B cell (primary cell): ENCODE measurements at regions not wholly inside any gene's neighbourhood (a gene's known extent, or its start where the extent isn't known, plus 50 kb on each side); places are given as distances from the start of the nearest gene placed in this dataset.

Experiments
- ATAC-seq: fragments of 200-7000 bp; cut with Tn5 transposase; one replicate; pipeline ENCODE4 v1.10.0; 2021; ENCODE audit warnings: low read depth, mild to moderate bottlenecking, moderate number of reproducible peaks, moderate library complexity
- CTCF ChIA-PET: fragments of 350-600 bp; sonication (Branson Sonifier 250); formaldehyde crosslinking; loops from one replicate; lab custom pipeline; 2021; ENCODE audit warnings: antibody characterized with exemption, inconsistent platforms; lab: Charles Lee
- POLR2A ChIA-PET: fragments of 350-600 bp; sonication (Branson Sonifier 250); formaldehyde crosslinking; loops from one replicate; lab custom pipeline; 2021; ENCODE audit warnings: antibody characterized with exemption; lab: Charles Lee
- DNase-seq: peaks from one replicate; pipeline ENCODE4 v3.0.0; 2013
- H2AFZ ChIP-seq: 2 replicates; pipeline ENCODE4 v1.6.1; 2012; ENCODE audit warnings: mild to moderate bottlenecking, low read depth, low read length; ENCODE audit not compliant: insufficient read depth, poor library complexity, severe bottlenecking
- H3K27ac ChIP-seq, 2 donors: 1 replicate in 1 of 2; 2 replicates in 1 of 2; pipeline ENCODE4 v1.5.1; 2012 to 2013; ENCODE audit warnings: low read length in 2 of 2, mild to moderate bottlenecking in 2 of 2, moderate library complexity in 1 of 2
- H3K27me3 ChIP-seq, 4 experiments: fragments of 200-600 bp in 1 of 4; sonication (generic) in 1 of 4; replicated peaks in 1 of 4; 1 replicate in 2 of 4; 2 replicates in 2 of 4; pipeline versions ENCODE4 v1.6.1 to v1.7.0; 2013 to 2016; ENCODE audit warnings: low read length in 3 of 4, mild to moderate bottlenecking in 2 of 4, mixed read lengths in 1 of 4, moderate library complexity in 1 of 4; ENCODE audit not compliant: insufficient read depth in 4 of 4, control insufficient read depth in 3 of 4; ENCODE audit errors: control extremely low read depth in 1 of 4
- H3K36me3 ChIP-seq, 2 experiments: replicated peaks in 1 of 2; 1 replicate in 1 of 2; 2 replicates in 1 of 2; pipeline versions ENCODE4 v1.6.1 to v1.7.1; 2013; ENCODE audit warnings: low read length in 1 of 2; ENCODE audit not compliant: insufficient read depth in 2 of 2, control insufficient read depth in 1 of 2; ENCODE audit errors: control extremely low read depth in 1 of 2, extremely low read depth in 1 of 2
- H3K4me1 ChIP-seq, 2 donors: fragments of 200-600 bp in 1 of 2; sonication (generic) in 1 of 2; 1 replicate in 1 of 2; 2 replicates in 1 of 2; pipeline versions ENCODE4 v1.5.1 to v1.6.1; 2013 to 2017; ENCODE audit warnings: low read length in 2 of 2; ENCODE audit not compliant: control insufficient read depth in 2 of 2, insufficient read depth in 2 of 2
- H3K4me2 ChIP-seq: replicated peaks from 2 replicates; pipeline ENCODE3; 2012; ENCODE audit warnings: mild to moderate bottlenecking, low read depth, low read length; ENCODE audit not compliant: poor library complexity, severe bottlenecking
- H3K4me3 ChIP-seq, 5 experiments: fragments of 200-600 bp in 1 of 5; sonication (generic) in 1 of 5; 1 replicate in 3 of 5; 2 replicates in 2 of 5; pipeline versions ENCODE4 v1.5.1 to v1.7.0; 2011 to 2016; ENCODE audit warnings: low read length in 4 of 5, mild to moderate bottlenecking in 4 of 5, low read depth in 2 of 5, control low read depth in 1 of 5, moderate library complexity in 1 of 5; ENCODE audit not compliant: insufficient read depth in 1 of 5; ENCODE audit errors: control extremely low read depth in 1 of 5, extremely low read depth in 1 of 5
- H3K79me2 ChIP-seq: fragments of 200-600 bp; sonication (generic); one replicate; pipeline ENCODE4 v1.6.0; 2016; ENCODE audit warnings: low read length; ENCODE audit not compliant: control insufficient read depth, insufficient read depth
- H3K9ac ChIP-seq: fragments of 200-600 bp; sonication (generic); 2 replicates; pipeline ENCODE4 v1.6.1; 2017; ENCODE audit warnings: mild to moderate bottlenecking, low read length, moderate library complexity
- H3K9me3 ChIP-seq, 3 donors: one replicate each; pipeline versions ENCODE4 v1.6.1 to v1.7.1; 2013; ENCODE audit warnings: low read length in 2 of 3; ENCODE audit not compliant: control insufficient read depth in 2 of 3, insufficient read depth in 1 of 3; ENCODE audit errors: control extremely low read depth in 1 of 3
- H4K20me1 ChIP-seq: 2 replicates; pipeline ENCODE4 v1.6.0; 2012; ENCODE audit warnings: mild to moderate bottlenecking, low read length; ENCODE audit not compliant: insufficient read depth, control insufficient read depth, poor library complexity, severe bottlenecking
- H3K27ac Mint-ChIP-seq: one replicate; pipeline ENCODE4 v1.8.0; 2021; ENCODE audit warnings: mixed read lengths
- H3K27me3 Mint-ChIP-seq: one replicate; pipeline ENCODE4 v1.8.0; 2021; ENCODE audit warnings: mixed read lengths
- H3K4me1 Mint-ChIP-seq: one replicate; pipeline ENCODE4 v1.8.0; 2021; ENCODE audit warnings: mixed read lengths
- H3K4me3 Mint-ChIP-seq: one replicate; pipeline ENCODE4 v1.8.0; 2021; ENCODE audit warnings: mixed read lengths
- H3K9me3 Mint-ChIP-seq: one replicate; pipeline ENCODE4 v1.8.0; 2022; ENCODE audit warnings: mixed read lengths; ENCODE audit not compliant: insufficient read depth
- EZH2 ChIP-seq: IDR thresholded peaks from 2 replicates; pipeline ENCODE4 v1.6.1; 2012; ENCODE audit warnings: borderline replicate concordance, low read depth, mild to moderate bottlenecking, moderate library complexity, low read length; ENCODE audit not compliant: insufficient read depth, poor library complexity, severe bottlenecking
- WGBS: methylation state at CpG from one replicate; pipeline ENCODE4 v1.1.5; 2013; ENCODE audit warnings: missing lambda C conversion rate; ENCODE audit not compliant: insufficient coverage; 5-methylcytosine and 5-hydroxymethylcytosine counted together
- intact Hi-C: fragments of 100-400 bp; cut with micrococcal nuclease; formaldehyde crosslinking; loops from one replicate; pipeline ENCODE4 v1.10.0; 2022
- TF ChIP-seq, protein P1 (sequence below): fragments of 200-600 bp; IDR thresholded peaks from one replicate; pipeline ENCODE4 v1.8.0; 2022; ENCODE audit warnings: antibody characterized with exemption, mild to moderate bottlenecking

DNA sequence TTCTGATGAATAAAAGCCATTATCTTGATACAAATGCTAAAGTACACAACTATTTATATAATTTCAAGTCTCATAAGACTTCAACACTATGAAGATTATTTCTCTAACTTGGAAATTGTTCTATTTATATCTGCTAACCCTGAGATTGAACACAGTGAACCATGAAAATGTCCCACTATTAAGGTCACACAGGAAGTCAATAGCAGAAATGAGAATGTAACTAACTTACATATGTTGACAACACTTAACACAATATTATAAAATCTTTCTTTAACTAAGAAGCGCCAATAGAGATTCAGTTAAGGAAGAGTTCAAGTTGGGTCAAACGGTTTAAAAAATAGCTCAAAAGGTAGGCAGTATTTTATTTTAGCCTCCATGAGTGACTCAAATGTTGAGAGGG is 551.8 kb upstream of the CBLB start:
- POLR2A ChIA-PET: no interaction called here
- Histone ChIP-seq H3K79me2 (no peaks in the 10 kb centered on the region), H3K4me2 (peak overlapping the region; percentile 64), H3K27me3 (no peaks in the 10 kb centered on the region), H4K20me1 (no peaks in the 10 kb centered on the region), H3K4me1 (peaks cover 11 to 45% of the 10 kb centered on the region in 2 donors), H3K27ac (peak overlapping the region; percentile 50 to 57), H3K9me3 (peaks cover 0 to 4% (median 1%) of the 10 kb centered on the region in 3 donors), H3K4me3 (peak overlapping the region in 1 of 5 experiments; percentile 41), H2AFZ (no peak overlapping the region), H3K36me3 (no peaks in the 10 kb centered on the region), H3K9ac (peak overlapping the region; percentile 38)
- CTCF ChIA-PET: no interaction called here
- intact Hi-C loops: loop anchor here (5.0 kb wide), 1 partner anchor 37 kb away; no protein-coding TSS in a partner anchor
- ATAC-seq (peak; percentile 58), DNase-seq (peak; percentile 28)
- Mint-ChIP-seq H3K4me3 (peak overlapping the region; percentile 60), H3K27ac (peak overlapping the region; percentile 1), H3K27me3 (no peaks in the 10 kb centered on the region), H3K9me3 (no peaks in the 10 kb centered on the region), H3K4me1 (peaks cover 46% of the 10 kb centered on the region)
- 0% methylated on average over 1 of the region's 2 CpGs for WGBS
- TF ChIP-seq, protein P1, sequence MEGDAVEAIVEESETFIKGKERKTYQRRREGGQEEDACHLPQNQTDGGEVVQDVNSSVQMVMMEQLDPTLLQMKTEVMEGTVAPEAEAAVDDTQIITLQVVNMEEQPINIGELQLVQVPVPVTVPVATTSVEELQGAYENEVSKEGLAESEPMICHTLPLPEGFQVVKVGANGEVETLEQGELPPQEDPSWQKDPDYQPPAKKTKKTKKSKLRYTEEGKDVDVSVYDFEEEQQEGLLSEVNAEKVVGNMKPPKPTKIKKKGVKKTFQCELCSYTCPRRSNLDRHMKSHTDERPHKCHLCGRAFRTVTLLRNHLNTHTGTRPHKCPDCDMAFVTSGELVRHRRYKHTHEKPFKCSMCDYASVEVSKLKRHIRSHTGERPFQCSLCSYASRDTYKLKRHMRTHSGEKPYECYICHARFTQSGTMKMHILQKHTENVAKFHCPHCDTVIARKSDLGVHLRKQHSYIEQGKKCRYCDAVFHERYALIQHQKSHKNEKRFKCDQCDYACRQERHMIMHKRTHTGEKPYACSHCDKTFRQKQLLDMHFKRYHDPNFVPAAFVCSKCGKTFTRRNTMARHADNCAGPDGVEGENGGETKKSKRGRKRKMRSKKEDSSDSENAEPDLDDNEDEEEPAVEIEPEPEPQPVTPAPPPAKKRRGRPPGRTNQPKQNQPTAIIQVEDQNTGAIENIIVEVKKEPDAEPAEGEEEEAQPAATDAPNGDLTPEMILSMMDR: no peak
- no peak for TF ChIP-seq EZH2

GRCh38 chr3:106421426-106421825 is 552.6 kb upstream of the CBLB start:
- H3K27ac Mint-ChIP-seq: no peak overlapping the region
- H2AFZ ChIP-seq: no peak overlapping the region
- H3K36me3 ChIP-seq: no peaks in the 10 kb centered on the region
- peaks cover 52% of the 10 kb centered on the region for H3K4me1 Mint-ChIP-seq
- peak overlapping the region; percentile 64 for H3K4me2 ChIP-seq
- 100% methylated on average over 1 of the region's 1 CpG for WGBS
- intact Hi-C loops: loop anchor here (5.0 kb wide), 1 partner anchor 36 kb away; no protein-coding TSS in a partner anchor
- H3K9ac ChIP-seq: no peak overlapping the region
- ChIA-PET POLR2A (no interaction called here), CTCF (no interaction called here)
- no peaks in the 10 kb centered on the region for H3K79me2 ChIP-seq
- H3K4me1 ChIP-seq: peaks cover 11 to 45% of the 10 kb centered on the region in 2 donors
- no peak overlapping the region for H3K27ac ChIP-seq
- H4K20me1 ChIP-seq: no peaks in the 10 kb centered on the region
- DNase-seq: no peak
- H3K9me3 ChIP-seq: peaks cover 0 to 4% (median 1%) of the 10 kb centered on the region in 3 donors
- no peak for ATAC-seq
- no peak overlapping the region for H3K4me3 ChIP-seq
- TF ChIP-seq EZH2: no peak
- TF ChIP-seq, protein P1: no peak
- peak overlapping the region; percentile 36 for H3K4me3 Mint-ChIP-seq
- no peaks in the 10 kb centered on the region for H3K27me3 Mint-ChIP-seq
- H3K27me3 ChIP-seq: no peaks in the 10 kb centered on the region
- H3K9me3 Mint-ChIP-seq: no peaks in the 10 kb centered on the region
